HG03520 (cell line): ENCODE measurements at regions not wholly inside any gene's neighbourhood (a gene's known extent, or its start where the extent isn't known, plus 50 kb on each side); places are given as distances from the start of the nearest gene placed in this dataset.

Experiments used
- ATAC-seq: cut with Tn5 transposase; IDR thresholded peaks from one replicate; pipeline ENCODE4 v1.9.1; 2021; ENCODE audit warnings: mild to moderate bottlenecking, moderate library complexity; ENCODE audit not compliant: unreplicated experiment

- ATAC-seq: no peak
Measured at GRCh38 chr5:2027790-2028189, 145.1 kb upstream of the IRX4 start.

DNA sequence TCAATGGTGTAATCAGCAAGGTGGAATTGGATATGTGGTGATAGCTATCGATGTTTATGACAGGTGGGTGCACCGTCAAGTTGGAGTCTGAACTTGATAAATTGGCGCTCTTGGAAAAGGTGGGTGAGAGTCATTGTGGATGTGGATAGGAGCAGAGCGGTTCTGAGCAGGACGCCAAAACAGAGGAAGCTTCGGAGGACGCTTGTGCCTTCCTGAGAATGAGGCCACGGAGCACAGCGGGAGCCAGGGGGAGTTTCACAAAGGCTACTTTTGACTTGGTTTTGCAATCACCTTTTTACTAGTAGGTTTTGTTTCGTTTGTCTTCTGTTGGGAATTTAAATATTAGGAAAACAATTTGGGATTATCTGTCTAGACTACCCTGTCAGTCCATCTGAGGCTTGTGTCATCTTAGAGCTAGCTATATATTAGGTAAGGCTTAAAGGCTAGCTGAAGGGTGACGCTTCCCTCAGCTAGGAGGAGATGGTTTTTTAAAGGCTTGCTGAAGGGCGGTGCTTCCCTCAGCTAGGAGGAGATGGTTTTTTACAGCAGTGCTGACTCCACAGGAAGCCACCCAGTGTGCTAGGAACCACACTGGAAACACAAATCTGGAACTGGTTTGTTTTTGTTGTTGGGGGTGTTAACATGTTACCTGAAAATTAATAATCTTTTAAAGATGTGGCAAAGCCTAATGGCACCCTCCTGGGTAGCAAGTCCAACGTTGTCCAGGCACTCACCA lies 142.4 kb upstream of the IRX4 start:
- no peak for ATAC-seq

DNA sequence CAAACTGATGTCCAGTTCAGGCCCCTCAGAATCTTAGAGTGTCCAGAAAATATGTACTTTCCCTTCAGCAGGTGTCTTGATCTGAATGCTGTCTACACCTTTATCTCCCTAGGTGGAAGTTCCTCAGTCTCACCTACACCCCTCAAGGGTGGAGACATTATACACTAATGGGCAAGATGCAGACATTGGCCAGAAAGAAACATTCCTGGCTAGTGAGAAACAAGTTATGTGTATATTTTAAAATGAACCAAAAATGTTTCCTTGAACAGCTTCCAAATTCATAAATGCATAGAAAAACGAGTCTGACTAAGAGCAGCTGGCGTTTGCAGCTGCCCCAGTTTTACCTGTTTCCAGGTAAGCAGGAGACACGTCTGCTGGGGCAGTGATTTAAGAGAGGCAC lies 140.5 kb upstream of the IRX4 start:
- no peak for ATAC-seq

DNA sequence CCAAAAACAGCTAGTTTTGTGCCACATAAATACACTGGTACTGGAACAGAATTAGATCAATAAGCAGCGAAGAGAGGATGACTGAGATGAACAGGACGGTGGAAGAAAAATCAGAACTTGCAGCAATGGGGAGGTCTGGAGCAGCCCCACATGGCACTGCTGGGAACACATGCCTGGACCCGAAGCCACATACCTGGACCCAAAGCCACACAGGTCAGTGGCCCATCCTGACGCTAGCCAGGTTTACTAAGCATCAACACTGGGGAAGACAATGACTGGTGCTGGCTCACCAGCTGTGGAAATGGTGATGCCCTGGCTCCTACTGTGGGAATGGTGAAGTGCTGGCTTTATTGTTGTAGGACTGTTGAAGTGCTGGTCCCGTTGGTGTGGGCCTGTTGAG lies 139.7 kb upstream of the IRX4 start:
- ATAC-seq: no peak

GRCh38 chr5:2021484-2022176 lies 138.9 kb upstream of the IRX4 start:
- ATAC-seq: no peak

DNA sequence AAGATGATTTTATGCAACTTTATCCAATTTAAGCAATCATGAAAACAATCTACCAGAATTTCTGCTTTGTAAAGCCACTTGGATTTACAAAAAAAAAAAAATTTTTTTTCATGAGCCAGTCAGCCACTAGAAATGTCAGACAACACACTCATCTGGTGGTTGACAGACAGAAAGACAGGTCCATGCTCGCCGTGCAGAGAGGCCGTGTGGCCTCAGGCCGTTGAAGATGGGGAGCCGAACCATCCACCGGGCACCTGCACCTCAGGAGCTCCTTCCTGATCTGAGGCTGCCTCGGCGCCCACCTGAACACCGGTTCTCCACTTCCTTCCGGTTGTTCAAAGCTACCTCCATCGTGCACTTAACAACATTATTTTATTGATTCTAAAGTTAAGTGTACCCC lies 138.0 kb upstream of the IRX4 start:
- ATAC-seq: no peak

DNA sequence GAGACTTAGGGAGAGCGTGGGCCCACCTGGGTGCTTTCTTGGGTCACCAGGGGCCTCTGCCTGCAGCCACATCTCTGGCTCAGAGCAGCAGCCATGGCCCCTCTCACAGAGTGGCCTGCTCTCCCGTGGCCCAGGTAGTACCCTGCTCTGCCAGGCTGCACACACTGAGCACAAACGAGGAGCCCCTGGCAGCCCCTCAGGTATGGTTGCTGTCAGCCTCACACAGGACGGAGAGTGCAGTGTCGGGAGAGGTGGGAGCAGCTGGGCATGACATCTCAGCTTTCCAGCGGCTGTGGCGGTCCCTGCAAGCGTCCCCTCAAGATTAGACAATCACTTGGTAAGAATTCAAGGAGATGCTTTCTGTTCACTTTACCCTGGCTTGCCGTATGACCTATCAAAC lies 137.0 kb upstream of the IRX4 start:
- ATAC-seq: no peak

DNA sequence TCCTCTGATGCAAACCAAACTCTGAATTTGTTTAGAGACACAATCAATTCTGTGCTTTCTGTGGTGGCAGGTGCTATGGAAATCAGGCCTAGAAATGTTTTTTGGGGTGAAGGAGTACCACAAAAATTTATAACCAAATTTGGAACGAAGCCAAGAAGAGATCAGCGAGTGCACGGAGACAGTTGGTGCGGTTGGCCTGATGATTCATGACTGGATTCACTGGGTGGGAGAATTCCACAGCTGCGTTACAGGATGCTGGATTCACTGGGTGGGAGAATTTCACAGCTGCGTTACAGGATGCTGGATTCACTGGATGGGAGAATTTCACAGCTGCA lies 135.6 kb upstream of the IRX4 start:
- ATAC-seq: no peak

GRCh38 chr5:2017540-2018389 lies 135.0 kb upstream of the IRX4 start:
- ATAC-seq: no peak

DNA sequence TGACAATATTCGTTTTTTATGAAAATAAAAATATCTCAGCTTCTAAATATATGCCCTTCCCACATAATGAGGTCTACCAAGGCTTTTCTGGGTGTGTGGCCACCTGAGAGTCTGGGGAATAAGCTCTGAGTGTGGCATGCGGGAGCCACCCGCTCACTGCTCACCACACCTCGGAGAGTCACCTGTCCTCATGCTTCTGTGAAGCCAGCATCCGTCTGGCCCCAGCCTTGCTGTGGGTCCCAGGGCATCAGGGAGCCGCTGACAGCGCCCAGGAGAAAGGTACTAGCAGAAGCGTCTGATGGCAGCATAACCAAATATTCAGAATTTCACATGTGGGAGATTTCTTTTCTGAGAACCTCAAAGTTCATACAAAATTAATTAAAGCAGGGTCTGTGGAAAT lies 133.2 kb upstream of the IRX4 start:
- no peak for ATAC-seq

GRCh38 chr5:2015124-2015848 lies 132.6 kb upstream of the IRX4 start:
- ATAC-seq: no peak

GRCh38 chr5:2014058-2014610 lies 131.4 kb upstream of the IRX4 start:
- ATAC-seq: no peak

DNA sequence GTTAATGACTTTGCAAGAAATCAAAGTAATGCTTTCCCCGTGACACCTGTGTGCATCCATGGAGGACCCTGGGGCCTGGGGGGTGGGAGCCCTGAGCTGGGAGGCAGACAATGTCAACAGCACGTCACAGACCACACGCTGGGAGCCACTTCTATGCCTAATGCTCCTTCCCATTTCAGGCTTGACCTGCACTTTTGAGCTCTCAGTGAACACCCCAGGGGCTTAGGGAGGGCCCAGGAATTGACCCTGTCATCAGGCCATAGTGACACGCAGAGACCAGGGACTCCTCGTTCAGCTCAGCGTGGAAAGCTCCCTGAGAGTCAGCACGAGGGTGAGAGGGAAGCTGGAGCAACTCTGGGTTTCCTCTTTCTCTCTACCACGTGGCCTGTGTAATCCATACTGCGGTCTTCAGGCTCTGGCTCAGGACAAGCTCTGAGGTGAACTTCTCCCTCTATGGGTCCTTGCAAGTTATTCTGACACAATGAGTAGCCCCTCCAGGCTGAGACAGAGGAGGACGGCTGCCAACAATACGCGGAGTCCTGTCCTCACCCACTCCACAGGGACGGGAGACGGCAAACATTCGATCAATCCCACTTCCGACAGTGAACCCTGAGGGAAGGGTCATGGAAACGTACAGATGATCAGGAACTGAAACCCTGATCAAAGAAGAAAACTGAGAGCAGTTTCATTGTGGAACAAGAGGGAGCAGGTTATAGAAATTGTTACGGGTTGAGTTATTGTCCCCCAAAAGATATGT lies 130.8 kb upstream of the IRX4 start:
- no peak for ATAC-seq

DNA sequence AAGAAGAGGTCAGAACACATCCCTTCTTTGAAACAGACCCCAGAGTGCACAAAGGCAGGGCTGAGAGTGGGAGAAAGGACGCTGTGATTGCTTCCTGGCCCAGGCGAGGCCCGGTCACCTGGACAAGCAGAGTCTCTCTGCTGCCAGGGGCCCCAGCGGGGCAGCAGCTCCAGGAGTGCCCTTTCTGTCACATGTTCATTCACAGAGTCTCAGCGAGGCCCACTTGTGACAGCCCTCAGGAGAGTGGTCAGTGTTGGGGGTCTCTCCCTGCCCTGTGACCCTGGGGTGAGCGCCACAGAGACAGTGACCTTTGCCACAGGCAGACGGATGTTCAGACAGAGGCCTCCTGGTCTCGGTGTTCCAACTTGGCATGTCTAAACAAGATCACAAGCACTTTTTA lies 130.2 kb upstream of the IRX4 start:
- ATAC-seq: no peak

DNA sequence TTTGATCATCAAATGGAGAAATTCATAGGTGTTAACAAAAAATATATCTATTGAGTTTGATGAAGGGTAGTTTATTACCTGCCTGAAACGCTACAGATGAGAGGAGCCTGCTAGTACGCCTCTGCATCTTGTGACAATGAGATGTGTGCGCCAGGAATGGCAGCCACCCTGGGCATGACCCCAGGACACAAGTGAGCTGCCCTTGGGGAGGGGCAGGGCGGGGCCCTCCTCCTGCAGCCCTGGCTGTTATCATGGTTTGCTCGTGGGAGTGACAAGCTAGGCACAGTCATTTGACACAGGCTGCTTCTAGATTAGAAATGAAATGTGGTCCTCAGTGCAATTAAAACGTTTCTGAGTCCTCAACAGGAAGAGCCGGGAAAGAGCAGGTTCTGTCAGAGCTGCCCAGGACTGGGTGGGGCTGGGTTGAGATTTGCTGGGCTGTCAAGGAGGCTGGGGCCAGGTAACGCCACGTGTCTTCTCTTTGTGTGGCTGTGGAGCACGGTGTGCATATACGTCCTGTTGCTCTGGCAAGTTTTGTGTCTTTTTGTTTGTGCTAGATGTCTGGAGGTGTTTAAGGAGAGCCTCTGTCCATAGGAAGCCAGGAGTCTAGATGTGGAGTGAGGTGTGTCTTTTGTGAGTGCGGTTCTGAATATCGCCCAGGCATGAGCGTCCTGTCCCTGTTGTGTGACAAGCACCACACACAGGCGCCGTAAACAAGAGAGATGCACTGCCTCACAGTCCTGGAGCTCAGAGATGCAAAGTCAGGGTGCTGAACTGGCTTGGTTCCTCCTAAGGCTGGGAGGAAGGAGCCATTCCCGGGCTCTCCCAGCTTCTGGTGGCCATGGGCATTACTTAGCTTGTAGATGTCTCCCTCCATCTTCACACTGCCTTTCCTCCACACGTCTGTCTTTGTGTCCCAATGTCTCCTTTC lies 129.0 kb upstream of the IRX4 start:
- no peak for ATAC-seq

DNA sequence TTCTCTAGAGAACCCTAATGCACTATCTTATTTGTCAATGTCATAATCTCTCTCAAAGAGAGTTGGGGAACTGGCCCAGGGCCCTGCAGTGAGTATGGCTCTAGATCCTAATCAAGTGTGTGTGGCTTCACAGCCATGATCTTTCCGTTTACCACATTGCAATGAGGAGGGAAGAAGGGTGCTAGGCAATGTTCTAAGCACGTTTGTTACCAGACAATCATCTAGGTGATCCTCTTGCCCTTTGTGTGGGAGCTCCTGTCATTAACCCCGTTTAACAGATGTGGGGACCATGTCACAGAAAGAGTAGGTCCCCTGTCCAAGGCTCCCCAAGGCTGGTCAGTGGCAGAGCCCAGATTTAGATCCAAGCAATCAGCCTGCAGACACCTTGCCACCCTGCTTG lies 128.2 kb upstream of the IRX4 start:
- ATAC-seq: no peak

GRCh38 chr5:2009986-2010914 lies 127.5 kb upstream of the IRX4 start:
- ATAC-seq: no peak
